SIG-M5 treated with dmso at 0.1 percent for 504 hours (cell line): ENCODE measurements at regions not wholly inside any gene's neighbourhood (a gene's known extent, or its start where the extent isn't known, plus 50 kb on each side); places are given as distances from the start of the nearest gene placed in this dataset.
A peak's percentile ranks its signal among the peaks of the same experiment; 100 is the strongest.
"Not testable (repeated sequence)": the region's sequence is repeated elsewhere in the genome, so short reads cannot be mapped to it uniquely, and the experiment has no call there.

Source experiments
- DNase-seq: peaks from one replicate; lab custom pipeline; 2025; ENCODE audit not compliant: unreplicated experiment; lab: John Stamatoyannopoulos, UW

- no peak for DNase-seq
Observed at GRCh38 chr12:17361224-17361623, 728.8 kb downstream of the RERGL start.

GRCh38 chr12:17358835-17359234 lies 731.2 kb downstream of the RERGL start:
- DNase-seq, result no peak

- no peak for DNase-seq
Observed at GRCh38 chr12:17357396-17357795, 732.6 kb downstream of the RERGL start.

GRCh38 chr12:17352164-17352563 lies 737.8 kb downstream of the RERGL start:
- DNase-seq, result no peak

- no peak for DNase-seq
Observed at GRCh38 chr12:17348311-17348710, 741.7 kb downstream of the RERGL start.

- no peak for DNase-seq
Observed at GRCh38 chr12:17344649-17345048, 738.7 kb upstream of the LMO3 start.

- DNase-seq, result no peak
Observed at GRCh38 chr12:17342381-17342961, 736.5 kb upstream of the LMO3 start.

GRCh38 chr12:17335487-17335886 lies 729.5 kb upstream of the LMO3 start:
- DNase-seq, result no peak

GRCh38 chr12:17334784-17335183 lies 728.8 kb upstream of the LMO3 start:
- no peak for DNase-seq

GRCh38 chr12:17333287-17333686 lies 727.3 kb upstream of the LMO3 start:
- no peak for DNase-seq

- DNase-seq, result no peak
Observed at GRCh38 chr12:17326649-17327048, 720.7 kb upstream of the LMO3 start.

GRCh38 chr12:17322090-17322489 lies 716.1 kb upstream of the LMO3 start:
- DNase-seq, result no peak

- no peak for DNase-seq
Observed at GRCh38 chr12:17304503-17305347, 698.8 kb upstream of the LMO3 start.

GRCh38 chr12:17302001-17302400 lies 696.0 kb upstream of the LMO3 start:
- no peak for DNase-seq

GRCh38 chr12:17301544-17301943 lies 695.6 kb upstream of the LMO3 start:
- no peak for DNase-seq

GRCh38 chr12:17296882-17297281 lies 690.9 kb upstream of the LMO3 start:
- DNase-seq, result no peak

GRCh38 chr12:17286874-17287273 lies 680.9 kb upstream of the LMO3 start:
- no peak for DNase-seq

GRCh38 chr12:17284873-17285272 lies 678.9 kb upstream of the LMO3 start:
- DNase-seq, result no peak

- DNase-seq, result no peak
Observed at GRCh38 chr12:17283563-17283962, 677.6 kb upstream of the LMO3 start.

GRCh38 chr12:17282169-17282568 lies 676.2 kb upstream of the LMO3 start:
- DNase-seq, result not testable (repeated sequence)

GRCh38 chr12:17278946-17279345 lies 673.0 kb upstream of the LMO3 start:
- peak; percentile 6 for DNase-seq

GRCh38 chr12:17276196-17276595 lies 670.2 kb upstream of the LMO3 start:
- DNase-seq, result no peak

GRCh38 chr12:17266856-17267255 lies 660.9 kb upstream of the LMO3 start:
- no peak for DNase-seq
